ENCODE measurements at regions not wholly inside any gene's neighbourhood (a gene's known extent, or its start where the extent isn't known, plus 50 kb on each side); places are given as distances from the start of the nearest gene placed in this dataset.

DNA sequence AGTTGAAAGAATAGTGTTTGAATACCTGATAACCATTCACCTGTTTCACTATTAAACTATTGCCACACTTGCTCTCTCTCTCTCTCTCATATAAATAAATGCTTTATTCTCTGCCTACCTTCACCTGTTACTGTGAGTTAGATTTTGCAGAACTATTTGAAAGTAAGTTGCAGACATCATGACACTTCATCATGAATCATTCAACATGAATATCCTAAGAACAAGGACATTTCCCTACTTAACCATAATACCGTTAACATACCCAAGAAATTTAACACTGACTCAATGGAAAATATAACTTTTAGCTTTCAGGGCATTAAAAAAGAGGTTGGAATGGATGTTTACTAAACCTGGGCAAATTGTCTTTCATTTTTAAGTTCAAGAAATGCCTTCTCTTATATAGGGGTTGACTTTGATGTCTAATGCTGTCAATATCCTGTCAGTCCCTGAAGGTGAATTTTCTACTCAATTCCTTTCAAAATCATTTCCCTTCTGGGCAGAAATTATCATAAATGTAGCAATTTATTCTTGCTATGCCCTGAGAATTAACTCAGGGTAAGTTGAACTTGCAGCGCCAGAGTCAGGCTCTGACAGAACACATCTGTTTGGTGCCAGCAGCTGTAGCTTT lies 582.6 kb upstream of the TLE4 start (continued):
- TF ChIP-seq EP300 (IDR thresholded peaks at IDR 0.05; ENCODE audit: borderline replicate concordance in 1 of 2, low read depth in 2 of 2, low read length in 2 of 2) (no peak), CHD1 (IDR thresholded peaks at IDR 0.05; ENCODE audit: low read depth, low read length) (no peak), TAF7 (optimal IDR thresholded peaks at IDR 0.05; ENCODE audit: borderline replicate concordance, low read depth, low read length) (no peak)
